DMS79 treated with DMSO at 0.1 percent for 48 hours (cell line): ENCODE measurements at regions not wholly inside any gene's neighbourhood (a gene's known extent, or its start where the extent isn't known, plus 50 kb on each side); places are given as distances from the start of the nearest gene placed in this dataset.

Source experiments
- DNase-seq: peaks from one replicate; lab custom pipeline; 2025; lab: John Stamatoyannopoulos, UW

- no peak for DNase-seq
Measured at GRCh38 chrX:149992918-149993317, 54.6 kb upstream of the EOLA2 start.

GRCh38 chrX:149993989-149994388 is 55.7 kb upstream of the EOLA2 start:
- DNase-seq: no peak

GRCh38 chrX:149996515-149996914 is 58.2 kb upstream of the EOLA2 start:
- DNase-seq: no peak

- DNase-seq: no peak
Measured at GRCh38 chrX:150005027-150005426, 66.7 kb upstream of the EOLA2 start.

GRCh38 chrX:150007356-150007755 is 69.1 kb upstream of the EOLA2 start:
- no peak for DNase-seq

GRCh38 chrX:150012647-150013381 is 74.5 kb upstream of the EOLA2 start:
- no peak for DNase-seq

- DNase-seq: no peak
Measured at GRCh38 chrX:150014525-150014924, 76.2 kb upstream of the EOLA2 start.

GRCh38 chrX:150017868-150018267 is 79.6 kb upstream of the EOLA2 start:
- no peak for DNase-seq

GRCh38 chrX:150018931-150019361 is 80.7 kb upstream of the EOLA2 start:
- DNase-seq: no peak

- no peak for DNase-seq
Measured at GRCh38 chrX:150028692-150029091, 90.4 kb upstream of the EOLA2 start.

GRCh38 chrX:150032742-150033141 is 94.5 kb upstream of the EOLA2 start:
- peak; percentile 69 for DNase-seq

GRCh38 chrX:150034788-150035187 is 96.5 kb upstream of the EOLA2 start:
- no peak for DNase-seq

GRCh38 chrX:150035531-150035930 is 97.2 kb upstream of the EOLA2 start:
- no peak for DNase-seq

- no peak for DNase-seq
Measured at GRCh38 chrX:150036181-150036580, 97.9 kb upstream of the EOLA2 start.

- DNase-seq: no peak
Measured at GRCh38 chrX:150036641-150037040, 98.3 kb upstream of the EOLA2 start.

GRCh38 chrX:150037041-150037440 is 98.8 kb upstream of the EOLA2 start:
- no peak for DNase-seq

- no peak for DNase-seq
Measured at GRCh38 chrX:150038315-150038714, 100.0 kb upstream of the EOLA2 start.

GRCh38 chrX:150038986-150039599 is 100.8 kb upstream of the EOLA2 start:
- DNase-seq: no peak

GRCh38 chrX:150041208-150041607 is 102.9 kb upstream of the EOLA2 start:
- no peak for DNase-seq

- no peak for DNase-seq
Measured at GRCh38 chrX:150044556-150044955, 106.3 kb upstream of the EOLA2 start.

- DNase-seq: no peak
Measured at GRCh38 chrX:150047818-150048217, 109.5 kb upstream of the EOLA2 start.

- peak; percentile 5 for DNase-seq
Measured at GRCh38 chrX:150049647-150050046, 111.4 kb upstream of the EOLA2 start.

- DNase-seq: no peak
Measured at GRCh38 chrX:150050387-150050786, 112.1 kb upstream of the EOLA2 start.

GRCh38 chrX:150051096-150051495 is 112.8 kb upstream of the EOLA2 start:
- no peak for DNase-seq
